Testis (tissue), 2 donors: ENCODE measurements at regions not wholly inside any gene's neighbourhood (a gene's known extent, or its start where the extent isn't known, plus 50 kb on each side); places are given as distances from the start of the nearest gene placed in this dataset.

Experiments
- POLR2A ChIP-seq: fragments of 450-650 bp; IDR thresholded peaks from one replicate; pipeline ENCODE4 v1.6.1; 2017; ENCODE audit warnings: antibody characterized with exemption, mild to moderate bottlenecking, moderate library complexity
- TF ChIP-seq, protein P1 (sequence below), 3 experiments: fragments of 450-650 bp in 2 of 3; fragments of 200-600 bp in 1 of 3; sonication (generic) in 1 of 3; IDR thresholded peaks; one replicate each; pipeline ENCODE4 v1.5.1; 2016 to 2019; ENCODE audit warnings: antibody characterized with exemption in 3 of 3, mild to moderate bottlenecking in 2 of 3, moderate library complexity in 1 of 3

DNA sequence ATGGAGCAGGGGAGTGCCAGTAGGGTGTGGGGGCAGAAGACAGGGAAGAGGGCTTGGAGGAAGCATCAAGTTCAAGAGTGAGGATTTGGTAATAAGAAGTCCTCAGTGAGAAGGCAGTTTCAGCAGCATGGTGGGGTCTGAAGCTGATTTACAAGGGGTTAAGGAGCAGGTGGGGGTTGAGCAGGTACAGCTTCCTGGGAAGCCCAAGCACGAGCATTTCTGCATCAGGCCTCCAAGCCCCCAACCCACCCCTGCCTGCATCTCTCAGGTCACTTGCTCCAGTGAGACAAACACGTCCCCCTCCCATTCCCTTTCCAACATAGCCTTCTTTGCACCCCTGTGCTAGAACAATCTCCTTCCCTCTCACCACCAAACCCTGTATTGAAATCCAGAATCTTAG lies 574.7 kb downstream of the MATN1 start:
- TF ChIP-seq POLR2A = no peak
- TF ChIP-seq, protein P1, sequence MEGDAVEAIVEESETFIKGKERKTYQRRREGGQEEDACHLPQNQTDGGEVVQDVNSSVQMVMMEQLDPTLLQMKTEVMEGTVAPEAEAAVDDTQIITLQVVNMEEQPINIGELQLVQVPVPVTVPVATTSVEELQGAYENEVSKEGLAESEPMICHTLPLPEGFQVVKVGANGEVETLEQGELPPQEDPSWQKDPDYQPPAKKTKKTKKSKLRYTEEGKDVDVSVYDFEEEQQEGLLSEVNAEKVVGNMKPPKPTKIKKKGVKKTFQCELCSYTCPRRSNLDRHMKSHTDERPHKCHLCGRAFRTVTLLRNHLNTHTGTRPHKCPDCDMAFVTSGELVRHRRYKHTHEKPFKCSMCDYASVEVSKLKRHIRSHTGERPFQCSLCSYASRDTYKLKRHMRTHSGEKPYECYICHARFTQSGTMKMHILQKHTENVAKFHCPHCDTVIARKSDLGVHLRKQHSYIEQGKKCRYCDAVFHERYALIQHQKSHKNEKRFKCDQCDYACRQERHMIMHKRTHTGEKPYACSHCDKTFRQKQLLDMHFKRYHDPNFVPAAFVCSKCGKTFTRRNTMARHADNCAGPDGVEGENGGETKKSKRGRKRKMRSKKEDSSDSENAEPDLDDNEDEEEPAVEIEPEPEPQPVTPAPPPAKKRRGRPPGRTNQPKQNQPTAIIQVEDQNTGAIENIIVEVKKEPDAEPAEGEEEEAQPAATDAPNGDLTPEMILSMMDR (IDR thresholded peaks at IDR 0.05) = no peak
